Fibroblast of lung (primary cell): ENCODE measurements at regions not wholly inside any gene's neighbourhood (a gene's known extent, or its start where the extent isn't known, plus 50 kb on each side); places are given as distances from the start of the nearest gene placed in this dataset.

Experiments
- CTCF ChIP-seq, 2 donors: IDR thresholded peaks in 1 of 2; conservative IDR thresholded peaks in 1 of 2; 1 replicate in 1 of 2; 2 replicates in 1 of 2; pipeline ENCODE4 v1.5.1; 2011 to 2012; ENCODE audit warnings: low read length in 2 of 2, control low read depth in 1 of 2, inconsistent platforms in 1 of 2, low read depth in 1 of 2, mild to moderate bottlenecking in 1 of 2
- EZH2 ChIP-seq: IDR thresholded peaks from 2 replicates; pipeline ENCODE4 v1.5.1; 2012; ENCODE audit warnings: low read length, control low read depth, mild to moderate bottlenecking; ENCODE audit errors: missing control alignments

- TF ChIP-seq CTCF (conservative IDR thresholded peaks at IDR 0.05 in 1 of 2, IDR thresholded peaks at IDR 0.05 in 1 of 2; ENCODE audit: low read depth in 1 of 2, low read length in 2 of 2) (no peak), EZH2 (no peak)
Measured at GRCh38 chr14:97687944-97688630, 890.9 kb downstream of the VRK1 start.
